ENCODE measurements at regions not wholly inside any gene's neighbourhood (a gene's known extent, or its start where the extent isn't known, plus 50 kb on each side); places are given as distances from the start of the nearest gene placed in this dataset.

GRCh38 chr2:18133310-18133709 is 254.8 kb downstream of the KCNS3 start:
- Histone ChIP-seq H3K36me3 (no peaks in the 10 kb centered on the region), H3K4me1 (ENCODE audit: insufficient read depth) (no peaks in the 10 kb centered on the region), H3K27me3 (no peaks in the 10 kb centered on the region), H3K4me3 (no peak overlapping the region), H3K9me3 (no peaks in the 10 kb centered on the region), H3K27ac (no peak overlapping the region)
- TF ChIP-seq POLR2A (IDR thresholded peaks at IDR 0.05): no peak
- intact Hi-C loops (cut with DNase I): no loop called here
- DNase-seq: no peak

GRCh38 chr2:18132697-18133096 is 254.2 kb downstream of the KCNS3 start:
- H3K36me3 ChIP-seq: no peaks in the 10 kb centered on the region
- TF ChIP-seq POLR2A (IDR thresholded peaks at IDR 0.05): no peak
- no peak for TF ChIP-seq CTCF (IDR thresholded peaks at IDR 0.05)
- TF ChIP-seq EP300 (IDR thresholded peaks at IDR 0.05): no peak
- H3K4me1 ChIP-seq (ENCODE audit: insufficient read depth): no peaks in the 10 kb centered on the region

GRCh38 chr2:18131761-18132160 is 253.3 kb downstream of the KCNS3 start:
- Histone ChIP-seq H3K27ac (no peak overlapping the region), H3K27me3 (no peaks in the 10 kb centered on the region), H3K9me3 (no peaks in the 10 kb centered on the region), H3K36me3 (no peaks in the 10 kb centered on the region), H3K4me1 (ENCODE audit: insufficient read depth) (no peaks in the 10 kb centered on the region), H3K4me3 (no peak overlapping the region)
- WGBS, 3 donors: 67 to 81% (median 72%) methylated on average over 1 of the region's 1 CpG
- DNase-seq: no peak
- TF ChIP-seq EP300 (IDR thresholded peaks at IDR 0.05) (no peak), POLR2A (IDR thresholded peaks at IDR 0.05) (no peak), CTCF (IDR thresholded peaks at IDR 0.05) (no peak)
- intact Hi-C loops (cut with DNase I): no loop called here

More at GRCh38 chr2:18132697-18133096, 254.2 kb downstream of the KCNS3 start:
- intact Hi-C loops (cut with DNase I): no loop called here
- no peaks in the 10 kb centered on the region for H3K27me3 ChIP-seq
- no peak overlapping the region for H3K4me3 ChIP-seq
- DNase-seq: no peak
- H3K9me3 ChIP-seq: no peaks in the 10 kb centered on the region
- WGBS, 3 donors: 52 to 65% (median 55%) methylated on average over 3 of the region's 3 CpGs
- H3K27ac ChIP-seq: no peak overlapping the region

- intact Hi-C loops (cut with DNase I): no loop called here
- Histone ChIP-seq H3K36me3 (no peaks in the 10 kb centered on the region), H3K4me3 (no peak overlapping the region), H3K9me3 (no peaks in the 10 kb centered on the region), H3K4me1 (ENCODE audit: insufficient read depth) (no peaks in the 10 kb centered on the region), H3K27ac (no peak overlapping the region), H3K27me3 (no peaks in the 10 kb centered on the region)
- no peak for DNase-seq
- TF ChIP-seq POLR2A (IDR thresholded peaks at IDR 0.05) (no peak), CTCF (IDR thresholded peaks at IDR 0.05) (no peak)
Measured at GRCh38 chr2:18129348-18129747, 250.9 kb downstream of the KCNS3 start.

- H3K4me1 ChIP-seq (ENCODE audit: insufficient read depth): no peaks in the 10 kb centered on the region
- TF ChIP-seq CTCF (IDR thresholded peaks at IDR 0.05): no peak
- no peak for TF ChIP-seq POLR2A (IDR thresholded peaks at IDR 0.05)
- TF ChIP-seq EP300 (IDR thresholded peaks at IDR 0.05): no peak
- H3K4me3 ChIP-seq: no peak overlapping the region
- H3K27ac ChIP-seq: no peak overlapping the region
- no peaks in the 10 kb centered on the region for H3K36me3 ChIP-seq
- intact Hi-C loops (cut with DNase I): no loop called here
- WGBS, 3 donors: 47 to 56% (median 48%) methylated on average over 1 of the region's 1 CpG
- H3K9me3 ChIP-seq: no peaks in the 10 kb centered on the region
- no peak for DNase-seq
- H3K27me3 ChIP-seq: no peaks in the 10 kb centered on the region
Measured at GRCh38 chr2:18125303-18125702, 246.8 kb downstream of the KCNS3 start.

Data from ovary (tissue), 7 donors.